Activated T-cell treated with anti-CD3 and anti-CD28 coated beads, Interleukin-2, amount 50 U/mL, for 4 hours (primary cell): ENCODE measurements at regions not wholly inside any gene's neighbourhood (a gene's known extent, or its start where the extent isn't known, plus 50 kb on each side); places are given as distances from the start of the nearest gene placed in this dataset.
"Not testable (repeated sequence)": the region's sequence is repeated elsewhere in the genome, so short reads cannot be mapped to it uniquely, and the experiment has no call there.

Experiments used
- ATAC-seq, 2 donors: fragments of 200-7000 bp; cut with Tn5 transposase; one replicate each; pipeline ENCODE4 v1.10.0; 2021
- DNase-seq: peaks from one replicate; pipeline ENCODE4 v3.0.0-alpha.2; 2020
- H3K27me3 Mint-ChIP-seq: one replicate; pipeline ENCODE4 v1.8.0; 2021; ENCODE audit warnings: low read depth, mixed read lengths
- H3K36me3 Mint-ChIP-seq: one replicate; pipeline ENCODE4 v1.8.0; 2022; ENCODE audit warnings: mixed read lengths; ENCODE audit not compliant: insufficient read depth
- H3K4me1 Mint-ChIP-seq: one replicate; pipeline ENCODE4 v1.8.0; 2021; ENCODE audit warnings: low read depth, mixed read lengths
- H3K4me3 Mint-ChIP-seq: one replicate; pipeline ENCODE4 v1.8.0; 2021; ENCODE audit warnings: mild to moderate bottlenecking, moderate library complexity, mixed read lengths
- H3K9me3 Mint-ChIP-seq: one replicate; pipeline ENCODE4 v1.8.0; 2021; ENCODE audit warnings: mixed read lengths

- ATAC-seq, result peak; percentile 25 to 55
- Mint-ChIP-seq H3K9me3 (peaks cover 3% of the 10 kb centered on the region), H3K36me3 (no peaks in the 10 kb centered on the region), H3K4me1 (peaks cover 9% of the 10 kb centered on the region), H3K27me3 (peaks cover 2% of the 10 kb centered on the region), H3K4me3 (no peak overlapping the region)
- no peak for DNase-seq
Measured at GRCh38 chr1:232123775-232124659, 497.4 kb downstream of the DISC1 start.

DNA sequence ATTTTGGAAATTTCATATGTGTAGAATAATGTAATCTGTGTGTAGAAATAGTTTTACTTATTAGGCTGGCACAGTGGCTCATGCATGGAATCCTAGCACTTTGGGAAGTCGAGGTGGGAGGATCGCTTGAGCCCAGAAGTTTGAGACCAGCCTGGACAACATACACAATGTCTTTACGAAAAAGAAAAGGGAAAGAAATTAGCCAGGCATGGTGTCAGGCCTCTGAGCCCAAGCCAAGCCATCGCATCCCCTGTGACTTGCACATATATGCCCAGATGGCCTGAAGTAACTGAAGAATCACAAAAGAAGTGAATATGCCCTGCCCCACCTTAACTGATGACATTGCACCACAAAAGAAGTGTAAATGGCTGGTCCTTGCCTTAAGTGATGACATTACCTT is 491.3 kb downstream of the DISC1 start:
- not testable (repeated sequence) for DNase-seq, H3K4me3 Mint-ChIP-seq, ATAC-seq, H3K27me3 Mint-ChIP-seq, H3K9me3 Mint-ChIP-seq, H3K4me1 Mint-ChIP-seq, H3K36me3 Mint-ChIP-seq

- Mint-ChIP-seq H3K27me3 (peaks cover 8% of the 10 kb centered on the region), H3K4me1 (no peaks in the 10 kb centered on the region), H3K4me3 (no peak overlapping the region), H3K9me3 (no peaks in the 10 kb centered on the region), H3K36me3 (no peaks in the 10 kb centered on the region)
- DNase-seq (no peak), ATAC-seq (no peak)
Measured at GRCh38 chr1:232114985-232115384, 488.4 kb downstream of the DISC1 start.

GRCh38 chr1:232112076-232112475 is 485.5 kb downstream of the DISC1 start:
- Mint-ChIP-seq H3K9me3 (no peaks in the 10 kb centered on the region), H3K36me3 (no peaks in the 10 kb centered on the region), H3K4me3 (no peak overlapping the region), H3K4me1 (no peaks in the 10 kb centered on the region), H3K27me3 (peaks cover 15% of the 10 kb centered on the region)
- ATAC-seq (no peak), DNase-seq (no peak)

GRCh38 chr1:232111611-232112010 is 485.0 kb downstream of the DISC1 start:
- DNase-seq (no peak), ATAC-seq (no peak)
- Mint-ChIP-seq H3K4me3 (no peak overlapping the region), H3K4me1 (no peaks in the 10 kb centered on the region), H3K36me3 (no peaks in the 10 kb centered on the region), H3K27me3 (peaks cover 15% of the 10 kb centered on the region), H3K9me3 (no peaks in the 10 kb centered on the region)

- H3K27me3 Mint-ChIP-seq, result peaks cover 15% of the 10 kb centered on the region
- no peaks in the 10 kb centered on the region for H3K4me1 Mint-ChIP-seq
- H3K36me3 Mint-ChIP-seq, result no peaks in the 10 kb centered on the region
- DNase-seq (no peak), ATAC-seq (no peak)
- H3K9me3 Mint-ChIP-seq, result no peaks in the 10 kb centered on the region
- no peak overlapping the region for H3K4me3 Mint-ChIP-seq
Measured at GRCh38 chr1:232110281-232111090, 483.9 kb downstream of the DISC1 start.

GRCh38 chr1:232109391-232109790 is 482.8 kb downstream of the DISC1 start:
- Mint-ChIP-seq H3K9me3 (no peaks in the 10 kb centered on the region), H3K4me3 (no peak overlapping the region), H3K27me3 (peaks cover 15% of the 10 kb centered on the region), H3K4me1 (no peaks in the 10 kb centered on the region), H3K36me3 (no peaks in the 10 kb centered on the region)
- no peak for ATAC-seq
- DNase-seq, result no peak

DNA sequence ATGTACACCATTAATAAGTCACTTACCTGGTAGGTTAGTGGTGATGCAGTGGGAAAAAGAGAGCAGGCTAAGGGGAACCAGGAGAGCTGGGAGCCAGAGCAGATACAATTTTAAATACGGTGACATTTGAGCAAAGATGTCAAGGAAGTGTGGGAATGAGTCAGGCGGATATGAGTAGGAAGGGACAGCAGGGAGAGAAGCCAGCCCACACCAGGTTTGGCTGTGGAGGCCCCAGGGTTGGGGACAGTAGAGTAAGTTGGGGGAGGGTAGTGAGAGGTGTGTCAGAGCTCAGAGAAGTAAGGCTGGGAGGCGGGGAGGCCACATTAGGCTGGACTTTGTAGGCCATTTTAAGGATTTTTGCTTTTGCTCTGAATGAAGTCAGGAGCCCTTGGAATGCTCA is 482.0 kb downstream of the DISC1 start:
- ATAC-seq, result no peak
- DNase-seq, result no peak
- Mint-ChIP-seq H3K4me3 (no peak overlapping the region), H3K36me3 (no peaks in the 10 kb centered on the region), H3K27me3 (peaks cover 15% of the 10 kb centered on the region), H3K9me3 (no peaks in the 10 kb centered on the region), H3K4me1 (no peaks in the 10 kb centered on the region)

GRCh38 chr1:232106415-232106814 is 479.8 kb downstream of the DISC1 start:
- no peaks in the 10 kb centered on the region for H3K36me3 Mint-ChIP-seq
- no peaks in the 10 kb centered on the region for H3K9me3 Mint-ChIP-seq
- DNase-seq (no peak), ATAC-seq (no peak)
- no peaks in the 10 kb centered on the region for H3K4me1 Mint-ChIP-seq
- no peak overlapping the region for H3K4me3 Mint-ChIP-seq
- H3K27me3 Mint-ChIP-seq, result peaks cover 11% of the 10 kb centered on the region

GRCh38 chr1:232105561-232105960 is 479.0 kb downstream of the DISC1 start:
- DNase-seq, result no peak
- no peak for ATAC-seq
- H3K36me3 Mint-ChIP-seq, result no peaks in the 10 kb centered on the region
- H3K4me3 Mint-ChIP-seq, result no peak overlapping the region
- H3K9me3 Mint-ChIP-seq, result no peaks in the 10 kb centered on the region
- no peaks in the 10 kb centered on the region for H3K4me1 Mint-ChIP-seq
- peaks cover 11% of the 10 kb centered on the region for H3K27me3 Mint-ChIP-seq

DNA sequence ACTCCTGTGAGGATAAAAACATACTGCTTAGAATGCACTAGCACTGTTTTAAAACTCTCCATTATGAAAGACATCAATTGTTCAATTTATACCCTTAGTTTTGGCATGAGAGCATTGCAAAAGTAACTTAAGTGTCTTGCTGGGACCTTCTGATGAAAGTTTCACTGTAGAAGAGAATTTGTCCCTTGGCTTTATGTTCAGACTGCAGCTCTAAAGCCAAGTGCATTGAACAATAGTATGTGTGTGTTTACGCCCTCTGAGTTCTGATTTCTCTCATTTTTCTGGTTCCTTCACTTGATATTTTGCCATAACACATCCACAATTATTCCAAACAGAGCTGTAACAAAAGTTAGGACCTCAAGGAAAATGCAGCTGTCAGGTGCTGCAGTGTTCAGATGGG is 474.6 kb downstream of the DISC1 start:
- H3K36me3 Mint-ChIP-seq, result no peaks in the 10 kb centered on the region

DNA sequence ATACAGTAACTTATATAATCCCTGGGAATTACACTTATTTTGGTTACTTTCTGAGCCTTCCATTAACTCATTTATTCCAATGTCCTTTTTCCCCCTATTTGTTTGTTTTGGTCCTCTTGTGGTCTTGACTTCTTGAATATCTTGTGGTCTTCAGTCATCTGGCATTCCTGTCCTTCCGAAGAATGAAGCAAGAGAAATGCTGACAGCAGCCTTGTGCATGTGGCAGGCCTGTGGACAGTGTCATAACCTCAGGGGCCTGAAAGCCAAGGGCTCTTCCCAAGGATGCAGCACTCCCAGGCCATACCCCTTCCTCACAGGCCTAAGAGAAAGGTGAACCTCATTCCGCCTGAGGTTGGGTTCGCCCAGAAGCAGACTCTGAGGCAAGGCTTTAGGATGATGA is 470.2 kb downstream of the DISC1 start:
- Mint-ChIP-seq H3K27me3 (peaks cover 3% of the 10 kb centered on the region), H3K4me3 (no peak overlapping the region), H3K9me3 (peaks cover 6% of the 10 kb centered on the region), H3K36me3 (no peaks in the 10 kb centered on the region), H3K4me1 (no peaks in the 10 kb centered on the region)
- DNase-seq (no peak), ATAC-seq (no peak)

More for the DNA sequence above, 474.6 kb downstream of the DISC1 start:
- Mint-ChIP-seq H3K9me3 (peaks cover 6% of the 10 kb centered on the region), H3K4me3 (no peak overlapping the region), H3K27me3 (peaks cover 3% of the 10 kb centered on the region), H3K4me1 (no peaks in the 10 kb centered on the region)
- ATAC-seq (no peak), DNase-seq (no peak)
